Loucy (cell line): ENCODE measurements at regions not wholly inside any gene's neighbourhood (a gene's known extent, or its start where the extent isn't known, plus 50 kb on each side); places are given as distances from the start of the nearest gene placed in this dataset.
A peak's percentile ranks its signal among the peaks of the same experiment; 100 is the strongest.

Source experiments
- H2AFZ ChIP-seq: fragments of 200-600 bp; sonication (generic); 2 replicates; pipeline ENCODE4 v1.6.0; 2016; ENCODE audit warnings: antibody characterized with exemption, mild to moderate bottlenecking, low read length, moderate library complexity
- H3F3A ChIP-seq: fragments of 200-600 bp; 2 replicates; pipeline ENCODE4 v1.6.0; 2016; ENCODE audit warnings: antibody characterized with exemption, low read depth, mild to moderate bottlenecking
- H3K27me3 ChIP-seq: fragments of 200-600 bp; sonication (generic); 2 replicates; pipeline ENCODE4 v1.6.1; 2014; ENCODE audit warnings: low read length, mild to moderate bottlenecking; ENCODE audit not compliant: insufficient read depth, poor library complexity, severe bottlenecking
- H3K36me3 ChIP-seq: fragments of 200-600 bp; sonication (generic); 2 replicates; pipeline ENCODE4 v1.6.1; 2016; ENCODE audit warnings: low read length; ENCODE audit not compliant: insufficient read depth
- H3K4me1 ChIP-seq: fragments of 200-600 bp; sonication (generic); 2 replicates; pipeline ENCODE4 v1.5.1; 2014; ENCODE audit warnings: low read length, mild to moderate bottlenecking; ENCODE audit not compliant: insufficient read depth, poor library complexity, severe bottlenecking
- H3K4me2 ChIP-seq: fragments of 200-600 bp; sonication (generic); 2 replicates; pipeline ENCODE4 v1.6.0; 2014; ENCODE audit warnings: antibody characterized with exemption, low read length, low read depth, mild to moderate bottlenecking; ENCODE audit not compliant: poor library complexity, severe bottlenecking
- H3K4me3 ChIP-seq: fragments of 200-600 bp; sonication (generic); 2 replicates; pipeline ENCODE4 v1.5.1; 2014; ENCODE audit warnings: low read length, mild to moderate bottlenecking, mixed read lengths; ENCODE audit not compliant: poor library complexity, severe bottlenecking
- H3K79me2 ChIP-seq: fragments of 200-600 bp; sonication (generic); 2 replicates; pipeline ENCODE4 v1.6.1; 2014; ENCODE audit warnings: low read length; ENCODE audit not compliant: insufficient read depth
- H3K9ac ChIP-seq: fragments of 200-600 bp; sonication (generic); 2 replicates; pipeline ENCODE4 v1.6.0; 2014; ENCODE audit warnings: mild to moderate bottlenecking, low read depth, low read length, moderate library complexity; ENCODE audit not compliant: poor library complexity, severe bottlenecking
- H3K9me2 ChIP-seq: fragments of 200-600 bp; sonication (generic); replicated peaks from 2 replicates; pipeline ENCODE4 v1.6.1; 2016; ENCODE audit warnings: low read depth, low read length, mixed read lengths
- H3K9me3 ChIP-seq: fragments of 200-600 bp; sonication (generic); 2 replicates; pipeline ENCODE4 v1.6.1; 2014; ENCODE audit warnings: mild to moderate bottlenecking, antibody characterized with exemption, low read length, low read depth; ENCODE audit not compliant: insufficient read depth
- H4K20me1 ChIP-seq: fragments of 200-600 bp; sonication (generic); 2 replicates; pipeline ENCODE4 v1.6.0; 2014; ENCODE audit warnings: antibody characterized with exemption, low read length, mild to moderate bottlenecking; ENCODE audit not compliant: insufficient read depth, poor library complexity, severe bottlenecking
- EZH2phosphoT487 ChIP-seq: fragments of 200-600 bp; IDR thresholded peaks from 2 replicates; pipeline ENCODE4 v1.6.1; 2018; ENCODE audit warnings: antibody characterized with exemption, mild to moderate bottlenecking, moderate library complexity, borderline replicate concordance
- TF ChIP-seq, protein P1 (sequence below): fragments of 200-600 bp; sonication (generic); conservative IDR thresholded peaks from 2 replicates; pipeline ENCODE4 v1.5.1; 2014; ENCODE audit warnings: mild to moderate bottlenecking, antibody characterized with exemption, low read length

GRCh38 chr12:89838833-89839232 lies 130.2 kb upstream of the ATP2B1 start:
- H3K4me1 ChIP-seq = no peaks in the 10 kb centered on the region
- H3K9me3 ChIP-seq = no peaks in the 10 kb centered on the region
- H3K9ac ChIP-seq = no peak overlapping the region
- H4K20me1 ChIP-seq = no peaks in the 10 kb centered on the region
- H3K36me3 ChIP-seq = no peaks in the 10 kb centered on the region
- H3F3A ChIP-seq = no peaks in the 10 kb centered on the region
- H3K4me3 ChIP-seq = no peak overlapping the region
- no peaks in the 10 kb centered on the region for H3K9me2 ChIP-seq
- no peak overlapping the region for H3K4me2 ChIP-seq
- no peaks in the 10 kb centered on the region for H3K27me3 ChIP-seq
- TF ChIP-seq EZH2phosphoT487 = no peak
- TF ChIP-seq, protein P1, sequence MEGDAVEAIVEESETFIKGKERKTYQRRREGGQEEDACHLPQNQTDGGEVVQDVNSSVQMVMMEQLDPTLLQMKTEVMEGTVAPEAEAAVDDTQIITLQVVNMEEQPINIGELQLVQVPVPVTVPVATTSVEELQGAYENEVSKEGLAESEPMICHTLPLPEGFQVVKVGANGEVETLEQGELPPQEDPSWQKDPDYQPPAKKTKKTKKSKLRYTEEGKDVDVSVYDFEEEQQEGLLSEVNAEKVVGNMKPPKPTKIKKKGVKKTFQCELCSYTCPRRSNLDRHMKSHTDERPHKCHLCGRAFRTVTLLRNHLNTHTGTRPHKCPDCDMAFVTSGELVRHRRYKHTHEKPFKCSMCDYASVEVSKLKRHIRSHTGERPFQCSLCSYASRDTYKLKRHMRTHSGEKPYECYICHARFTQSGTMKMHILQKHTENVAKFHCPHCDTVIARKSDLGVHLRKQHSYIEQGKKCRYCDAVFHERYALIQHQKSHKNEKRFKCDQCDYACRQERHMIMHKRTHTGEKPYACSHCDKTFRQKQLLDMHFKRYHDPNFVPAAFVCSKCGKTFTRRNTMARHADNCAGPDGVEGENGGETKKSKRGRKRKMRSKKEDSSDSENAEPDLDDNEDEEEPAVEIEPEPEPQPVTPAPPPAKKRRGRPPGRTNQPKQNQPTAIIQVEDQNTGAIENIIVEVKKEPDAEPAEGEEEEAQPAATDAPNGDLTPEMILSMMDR = no peak
- H3K79me2 ChIP-seq = no peaks in the 10 kb centered on the region
- H2AFZ ChIP-seq = peak overlapping the region; percentile 46; the same call in 1 of the 2 replicates

DNA sequence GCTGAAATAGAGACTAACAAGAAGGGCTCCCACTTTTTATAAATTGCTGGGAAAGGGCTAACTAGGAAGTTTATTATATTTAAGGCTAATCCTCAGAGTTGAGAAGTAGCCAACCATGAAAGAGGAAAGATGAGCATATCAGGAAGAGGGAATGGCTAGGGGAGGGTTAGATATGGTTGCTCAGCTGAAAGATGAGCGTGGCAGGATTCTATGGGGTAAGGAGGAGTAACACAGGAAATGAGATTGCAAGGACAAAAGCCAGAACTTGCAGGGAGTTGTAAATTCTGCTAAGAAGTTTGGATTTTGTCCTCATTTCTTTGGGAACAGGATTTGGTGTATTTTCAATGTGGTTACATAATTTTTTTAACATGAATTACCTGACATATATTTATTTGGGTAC lies 127.4 kb upstream of the ATP2B1 start:
- H3K9me3 ChIP-seq = no peaks in the 10 kb centered on the region
- no peaks in the 10 kb centered on the region for H3K9me2 ChIP-seq
- H4K20me1 ChIP-seq = no peaks in the 10 kb centered on the region
- H2AFZ ChIP-seq = no peak overlapping the region
- no peaks in the 10 kb centered on the region for H3K79me2 ChIP-seq
- no peak overlapping the region for H3K4me3 ChIP-seq
- H3K4me2 ChIP-seq = no peak overlapping the region
- TF ChIP-seq, protein P1 = no peak
- TF ChIP-seq EZH2phosphoT487 = no peak
- no peaks in the 10 kb centered on the region for H3F3A ChIP-seq
- no peak overlapping the region for H3K9ac ChIP-seq
- no peaks in the 10 kb centered on the region for H3K27me3 ChIP-seq
- no peaks in the 10 kb centered on the region for H3K36me3 ChIP-seq
- no peaks in the 10 kb centered on the region for H3K4me1 ChIP-seq

DNA sequence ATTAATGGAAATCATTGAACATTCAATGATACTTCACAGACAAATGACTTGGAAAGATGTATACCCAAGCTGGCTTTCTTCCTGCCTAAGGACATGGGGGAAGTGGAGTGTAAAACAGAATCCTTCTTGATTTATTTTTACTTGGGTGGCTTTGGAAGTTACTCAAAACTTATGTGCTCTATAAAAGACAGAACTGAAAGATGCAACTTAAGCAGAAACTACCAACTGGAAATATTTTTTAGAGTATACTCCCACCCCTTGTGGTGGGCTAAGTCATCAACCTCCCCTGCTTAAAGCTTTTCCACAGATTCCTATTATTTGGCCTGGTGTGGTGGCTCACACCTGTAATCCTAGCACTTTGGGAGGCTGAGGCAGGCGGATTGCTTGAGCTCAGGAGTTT lies 126.0 kb upstream of the ATP2B1 start:
- H3K9ac ChIP-seq = no peak overlapping the region
- no peaks in the 10 kb centered on the region for H3K27me3 ChIP-seq
- no peaks in the 10 kb centered on the region for H3K9me2 ChIP-seq
- H3K4me2 ChIP-seq = no peak overlapping the region
- H2AFZ ChIP-seq = no peak overlapping the region
- no peaks in the 10 kb centered on the region for H4K20me1 ChIP-seq
- H3K4me1 ChIP-seq = no peaks in the 10 kb centered on the region
- H3K4me3 ChIP-seq = no peak overlapping the region
- no peaks in the 10 kb centered on the region for H3F3A ChIP-seq
- TF ChIP-seq EZH2phosphoT487 = no peak
- TF ChIP-seq, protein P1 = no peak
- H3K9me3 ChIP-seq = no peaks in the 10 kb centered on the region
- H3K79me2 ChIP-seq = no peaks in the 10 kb centered on the region
- H3K36me3 ChIP-seq = no peaks in the 10 kb centered on the region
